ENCODE measurements at regions not wholly inside any gene's neighbourhood (a gene's known extent, or its start where the extent isn't known, plus 50 kb on each side); places are given as distances from the start of the nearest gene placed in this dataset.
A peak's percentile ranks its signal among the peaks of the same experiment; 100 is the strongest.
"Not testable (repeated sequence)": the region's sequence is repeated elsewhere in the genome, so short reads cannot be mapped to it uniquely, and the experiment has no call there.

DNA sequence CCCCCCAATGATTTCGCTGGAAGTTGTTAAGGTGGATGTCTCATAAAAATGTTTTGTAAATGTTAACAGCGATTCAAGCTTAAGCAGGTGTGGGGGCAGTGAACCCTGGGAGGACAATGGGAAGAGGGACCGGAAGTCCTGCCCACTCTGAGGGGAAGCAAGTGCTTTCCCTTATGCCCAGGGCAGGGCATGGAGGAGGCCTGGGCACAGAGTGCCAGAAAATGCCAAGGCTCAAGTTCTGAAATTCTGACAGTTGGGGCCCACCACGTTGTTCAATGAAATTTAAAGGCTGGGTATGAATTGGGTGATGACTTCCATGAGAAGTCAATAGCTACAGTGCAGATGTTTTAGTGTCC is 132.7 kb upstream of the SALL4 start:
- POLR2A ChIA-PET = interaction anchor here (0.6 kb wide), 1 partner anchor 18 kb away, joined by 3 read pairs; no protein-coding TSS in a partner anchor
- H3K4me3 ChIP-seq (ENCODE audit: low read depth, low read length) = no peak overlapping the region
- no peaks in the 10 kb centered on the region for H3K27me3 ChIP-seq (ENCODE audit: control insufficient read depth, insufficient read depth, low read length)
- no peak for DNase-seq (ENCODE audit: low read depth, low spot score)
- H3K9me3 ChIP-seq (ENCODE audit: control insufficient read depth, insufficient read depth, low read length) = no peaks in the 10 kb centered on the region; the same call in 1 of the 2 replicates
- TF ChIP-seq, protein P1, sequence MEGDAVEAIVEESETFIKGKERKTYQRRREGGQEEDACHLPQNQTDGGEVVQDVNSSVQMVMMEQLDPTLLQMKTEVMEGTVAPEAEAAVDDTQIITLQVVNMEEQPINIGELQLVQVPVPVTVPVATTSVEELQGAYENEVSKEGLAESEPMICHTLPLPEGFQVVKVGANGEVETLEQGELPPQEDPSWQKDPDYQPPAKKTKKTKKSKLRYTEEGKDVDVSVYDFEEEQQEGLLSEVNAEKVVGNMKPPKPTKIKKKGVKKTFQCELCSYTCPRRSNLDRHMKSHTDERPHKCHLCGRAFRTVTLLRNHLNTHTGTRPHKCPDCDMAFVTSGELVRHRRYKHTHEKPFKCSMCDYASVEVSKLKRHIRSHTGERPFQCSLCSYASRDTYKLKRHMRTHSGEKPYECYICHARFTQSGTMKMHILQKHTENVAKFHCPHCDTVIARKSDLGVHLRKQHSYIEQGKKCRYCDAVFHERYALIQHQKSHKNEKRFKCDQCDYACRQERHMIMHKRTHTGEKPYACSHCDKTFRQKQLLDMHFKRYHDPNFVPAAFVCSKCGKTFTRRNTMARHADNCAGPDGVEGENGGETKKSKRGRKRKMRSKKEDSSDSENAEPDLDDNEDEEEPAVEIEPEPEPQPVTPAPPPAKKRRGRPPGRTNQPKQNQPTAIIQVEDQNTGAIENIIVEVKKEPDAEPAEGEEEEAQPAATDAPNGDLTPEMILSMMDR (IDR thresholded peaks at IDR 0.05; ENCODE audit: low read depth, low read length) = no peak
- CTCF ChIA-PET = interaction anchor here (0.9 kb wide), 1 partner anchor 135 kb away, joined by 3 read pairs; no protein-coding TSS in a partner anchor
- H3K27ac ChIP-seq (ENCODE audit: low read depth, low read length) = no peak overlapping the region

DNA sequence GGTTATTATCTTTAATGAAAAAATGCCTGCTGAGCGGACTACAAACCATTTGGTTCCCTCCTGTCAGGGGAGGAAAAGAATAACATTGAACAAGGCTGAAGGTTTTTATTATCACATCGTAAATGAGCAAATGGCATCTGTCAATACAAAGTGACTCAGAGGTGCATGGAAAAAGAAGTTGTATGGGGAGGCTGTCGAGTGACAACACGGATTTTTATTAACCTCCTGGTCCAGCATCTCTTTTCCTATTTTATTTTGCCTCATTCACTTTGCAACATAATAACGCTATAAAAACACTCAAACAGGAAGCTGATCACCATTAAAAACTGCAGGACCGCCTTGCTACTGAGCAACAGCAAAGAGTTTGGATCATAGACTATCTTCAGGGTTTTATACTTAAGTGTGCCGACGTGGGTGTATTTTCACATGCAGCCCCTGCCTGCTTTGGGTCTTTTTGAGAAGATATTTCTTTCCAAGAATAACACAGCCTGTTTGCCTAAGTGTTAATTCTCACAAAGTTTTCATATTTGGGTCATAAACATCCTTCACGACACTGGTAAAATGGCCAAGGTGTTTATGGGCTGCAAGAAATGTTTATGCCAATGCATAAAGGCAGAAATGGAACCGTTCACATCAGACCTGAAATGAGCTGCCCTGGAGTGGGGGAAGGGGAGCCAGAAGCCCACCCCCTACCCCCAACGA is 132.1 kb upstream of the SALL4 start:
- ChIA-PET CTCF (interaction anchor here (0.6 to 0.9 kb wide), 3 partner anchors 135 to 201 kb away, joined by 3 read pairs; no protein-coding TSS in a partner anchor), POLR2A (no interaction called here)
- no peaks in the 10 kb centered on the region for H3K27me3 ChIP-seq (ENCODE audit: control insufficient read depth, insufficient read depth, low read length)
- H3K27ac ChIP-seq (ENCODE audit: low read depth, low read length) = no peak overlapping the region
- TF ChIP-seq, protein P1 (IDR thresholded peaks at IDR 0.05; ENCODE audit: low read depth, low read length) = no peak
- H3K4me3 ChIP-seq (ENCODE audit: low read depth, low read length) = no peak overlapping the region
- H3K9me3 ChIP-seq (ENCODE audit: control insufficient read depth, insufficient read depth, low read length) = no peaks in the 10 kb centered on the region; the same call in 1 of the 2 replicates
- no peak for DNase-seq (ENCODE audit: low read depth, low spot score)

DNA sequence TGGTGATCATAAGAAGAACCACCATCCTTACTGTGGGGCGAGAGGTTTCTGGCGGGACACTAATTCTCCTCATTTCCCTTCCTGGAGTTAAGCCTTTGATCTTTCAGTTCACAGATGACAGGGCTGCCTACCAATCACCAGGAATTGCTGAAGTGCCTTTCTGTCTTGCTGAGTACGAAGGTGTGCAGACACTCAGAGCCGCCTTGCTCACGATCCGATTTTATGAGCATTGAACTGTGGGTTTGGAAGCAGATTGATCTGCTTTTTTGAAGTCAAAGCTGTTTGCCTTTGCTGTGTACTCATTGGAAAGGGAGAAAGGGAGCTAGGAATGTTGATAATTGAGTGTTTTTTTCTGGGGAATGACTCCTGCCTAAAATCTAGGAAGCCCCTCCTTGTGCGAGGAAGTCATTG is 129.1 kb upstream of the SALL4 start:
- ChIA-PET CTCF (interaction anchor here (0.6 to 0.7 kb wide), 2 partner anchors 132 to 153 kb away, joined by 3 read pairs; no protein-coding TSS in a partner anchor), POLR2A (no interaction called here)
- DNase-seq (ENCODE audit: low read depth, low spot score) = no peak
- Histone ChIP-seq H3K27ac (ENCODE audit: low read depth, low read length) (no peak overlapping the region), H3K9me3 (ENCODE audit: control insufficient read depth, insufficient read depth, low read length) (no peaks in the 10 kb centered on the region; the same call in 1 of the 2 replicates), H3K4me3 (ENCODE audit: low read depth, low read length) (no peak overlapping the region), H3K27me3 (ENCODE audit: control insufficient read depth, insufficient read depth, low read length) (no peaks in the 10 kb centered on the region)
- TF ChIP-seq, protein P1 (IDR thresholded peaks at IDR 0.05; ENCODE audit: low read depth, low read length) = no peak

DNA sequence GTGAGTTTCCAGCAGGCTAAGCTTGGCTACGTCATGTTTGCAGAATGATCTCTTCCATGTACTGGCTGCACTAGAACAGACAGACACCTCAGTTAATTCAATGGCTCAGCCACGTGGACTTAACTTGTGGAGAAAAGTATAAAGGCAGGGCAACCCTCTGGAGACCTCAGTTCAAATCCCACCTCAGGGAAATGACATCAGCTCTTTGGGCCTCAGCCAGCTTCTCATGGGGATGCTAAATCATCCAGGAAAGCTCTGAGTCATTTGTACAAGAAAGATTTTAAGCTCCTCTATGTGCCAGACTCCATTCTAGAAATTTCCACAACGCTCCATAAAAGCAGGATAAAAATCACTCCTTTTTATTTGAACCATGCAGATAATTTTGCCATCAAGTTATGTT is 128.5 kb upstream of the SALL4 start:
- no peaks in the 10 kb centered on the region for H3K27me3 ChIP-seq (ENCODE audit: control insufficient read depth, insufficient read depth, low read length)
- DNase-seq (ENCODE audit: low read depth, low spot score) = peak; percentile 11
- no peak overlapping the region for H3K4me3 ChIP-seq (ENCODE audit: low read depth, low read length)
- H3K27ac ChIP-seq (ENCODE audit: low read depth, low read length) = no peak overlapping the region
- ChIA-PET CTCF (interaction anchor here (0.9 kb wide), 1 partner anchor 153 kb away, joined by 3 read pairs; no protein-coding TSS in a partner anchor), POLR2A (no interaction called here)
- TF ChIP-seq, protein P1 (IDR thresholded peaks at IDR 0.05; ENCODE audit: low read depth, low read length) = no peak
- no peaks in the 10 kb centered on the region; the same call in 1 of the 2 replicates for H3K9me3 ChIP-seq (ENCODE audit: control insufficient read depth, insufficient read depth, low read length)

DNA sequence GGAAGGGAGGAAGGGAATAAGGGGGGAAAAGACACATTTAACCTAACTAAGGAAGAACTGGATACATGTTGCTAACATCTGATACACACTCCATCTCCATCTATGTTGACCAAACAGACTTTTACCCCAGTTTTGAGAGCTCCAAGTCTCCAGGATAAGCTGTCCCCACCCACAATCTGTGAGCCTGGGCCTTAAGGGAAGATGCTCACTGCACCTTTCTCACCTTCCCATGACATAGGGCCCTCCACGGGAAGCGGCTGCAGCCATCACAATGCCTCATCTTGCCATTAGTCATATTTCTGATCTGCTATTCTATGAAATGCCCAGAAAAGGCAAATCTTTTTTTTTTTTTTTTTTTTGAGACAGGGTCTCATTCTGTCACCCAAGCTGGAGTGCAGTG is 126.6 kb upstream of the SALL4 start:
- Histone ChIP-seq H3K27me3 (ENCODE audit: control insufficient read depth, insufficient read depth, low read length) (no peaks in the 10 kb centered on the region), H3K4me3 (ENCODE audit: low read depth, low read length) (no peak overlapping the region), H3K27ac (ENCODE audit: low read depth, low read length) (no peak overlapping the region), H3K9me3 (ENCODE audit: control insufficient read depth, insufficient read depth, low read length) (no peaks in the 10 kb centered on the region; the same call in 1 of the 2 replicates)
- ChIA-PET CTCF (no interaction called here), POLR2A (no interaction called here)
- TF ChIP-seq, protein P1 (IDR thresholded peaks at IDR 0.05; ENCODE audit: low read depth, low read length) = no peak
- DNase-seq (ENCODE audit: low read depth, low spot score) = no peak

DNA sequence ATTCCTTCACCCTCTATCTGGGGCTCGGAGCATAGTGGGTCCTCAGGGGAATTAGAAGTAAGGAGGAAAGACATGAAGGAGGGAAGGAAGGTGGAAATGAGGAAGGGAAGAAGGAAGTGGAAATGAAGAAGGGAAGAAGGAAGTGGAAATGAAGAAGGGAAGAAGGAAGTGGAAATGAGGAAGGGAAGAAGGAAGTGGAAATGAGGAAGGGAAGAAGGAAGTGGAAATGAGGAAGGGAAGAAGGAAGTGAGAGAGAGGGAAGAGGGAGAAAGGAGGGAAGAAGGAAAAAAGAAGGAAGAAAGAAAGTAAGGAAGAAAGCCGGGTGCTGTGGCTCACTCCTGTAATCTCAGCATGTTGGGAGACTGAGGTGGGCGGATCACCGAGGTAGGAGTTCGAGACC is 125.6 kb upstream of the SALL4 start:
- H3K27me3 ChIP-seq (ENCODE audit: control insufficient read depth, insufficient read depth, low read length); H3K27ac ChIP-seq (ENCODE audit: low read depth, low read length); H3K9me3 ChIP-seq (ENCODE audit: control insufficient read depth, insufficient read depth, low read length); POLR2A ChIA-PET; H3K4me3 ChIP-seq (ENCODE audit: low read depth, low read length); DNase-seq (ENCODE audit: low read depth, low spot score); CTCF ChIA-PET: not testable (repeated sequence)
